Left forelimb (tissue), 1 donor: ENCODE measurements at regions not wholly inside any gene's neighbourhood (a gene's known extent, or its start where the extent isn't known, plus 50 kb on each side); places are given as distances from the start of the nearest gene placed in this dataset.

ENCODE experiments used
- DNase-seq: peaks from one replicate; pipeline ENCODE4 v3.0.0-alpha.2; 2018; ENCODE audit warnings: low spot score

- DNase-seq: no peak
These were observed 214.6 kb downstream of the TRIB2 start for GRCh38 chr2:12931186-12931844.

GRCh38 chr2:12932192-12932591 is 215.5 kb downstream of the TRIB2 start:
- DNase-seq: no peak

GRCh38 chr2:12934146-12934756 is 217.5 kb downstream of the TRIB2 start:
- DNase-seq: no peak

- DNase-seq: no peak
These were observed 218.5 kb downstream of the TRIB2 start for GRCh38 chr2:12935222-12935621.

GRCh38 chr2:12935796-12936195 is 219.1 kb downstream of the TRIB2 start:
- DNase-seq: no peak

GRCh38 chr2:12941203-12941602 is 224.5 kb downstream of the TRIB2 start:
- no peak for DNase-seq

GRCh38 chr2:12948231-12948960 is 231.7 kb downstream of the TRIB2 start:
- DNase-seq: no peak

- DNase-seq: no peak
These were observed 232.2 kb downstream of the TRIB2 start for GRCh38 chr2:12948961-12949353.

- DNase-seq: no peak
These were observed 232.7 kb downstream of the TRIB2 start for GRCh38 chr2:12949406-12949805.

- DNase-seq: no peak
These were observed 233.4 kb downstream of the TRIB2 start for GRCh38 chr2:12950174-12950573.

- DNase-seq: no peak
These were observed 234.4 kb downstream of the TRIB2 start for GRCh38 chr2:12950957-12951656.

- DNase-seq: no peak
These were observed 234.9 kb downstream of the TRIB2 start for GRCh38 chr2:12951657-12951973.

GRCh38 chr2:12953596-12953995 is 236.9 kb downstream of the TRIB2 start:
- no peak for DNase-seq

GRCh38 chr2:12955864-12956263 is 239.1 kb downstream of the TRIB2 start:
- DNase-seq: no peak

- DNase-seq: no peak
These were observed 240.5 kb downstream of the TRIB2 start for GRCh38 chr2:12957251-12957650.

GRCh38 chr2:12959935-12960334 is 243.2 kb downstream of the TRIB2 start:
- no peak for DNase-seq

- DNase-seq: no peak
These were observed 243.9 kb downstream of the TRIB2 start for GRCh38 chr2:12960671-12961070.

GRCh38 chr2:12964904-12965539 is 248.3 kb downstream of the TRIB2 start:
- DNase-seq: no peak

- DNase-seq: no peak
These were observed 249.0 kb downstream of the TRIB2 start for GRCh38 chr2:12965540-12966269.

GRCh38 chr2:12967804-12968203 is 251.1 kb downstream of the TRIB2 start:
- no peak for DNase-seq

GRCh38 chr2:12968399-12968798 is 251.7 kb downstream of the TRIB2 start:
- DNase-seq: no peak

GRCh38 chr2:12970861-12971260 is 254.1 kb downstream of the TRIB2 start:
- DNase-seq: no peak
